ENCODE measurements at regions not wholly inside any gene's neighbourhood (a gene's known extent, or its start where the extent isn't known, plus 50 kb on each side); places are given as distances from the start of the nearest gene placed in this dataset.

DNA sequence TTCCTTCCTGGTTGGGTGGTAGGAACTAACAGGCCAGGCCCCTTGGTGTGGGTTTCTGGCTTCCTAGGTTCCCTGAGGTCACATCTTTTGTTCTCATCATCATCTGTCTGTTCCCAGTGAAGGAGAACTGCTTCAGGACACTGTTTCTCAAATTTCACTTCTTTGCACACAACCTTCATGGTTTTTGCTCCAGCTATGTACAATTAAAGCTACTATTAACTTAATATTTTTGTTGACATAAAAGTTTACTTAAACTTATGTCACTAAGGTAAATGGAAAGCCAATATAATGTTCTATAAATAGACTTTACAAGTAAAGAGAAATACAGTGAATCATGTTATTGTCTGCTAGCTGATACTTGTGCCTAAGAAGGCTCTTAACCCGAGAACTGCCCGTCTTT is 120.7 kb upstream of the KCNG1 start:
- H3K9me3 ChIP-seq (ENCODE audit: insufficient read depth, low read length) = peaks cover 5% of the 10 kb centered on the region; the same call in 1 of the 2 replicates
- H3K27ac ChIP-seq (ENCODE audit: low read length) = no peak overlapping the region
- no peaks in the 10 kb centered on the region for H3K36me3 ChIP-seq (replicated peaks; ENCODE audit: low read depth, low read length)
- H2AFZ ChIP-seq (ENCODE audit: low read depth, low read length) = no peak overlapping the region
- H3K27me3 ChIP-seq (ENCODE audit: low read depth, low read length) = peaks cover 55% of the 10 kb centered on the region
- no peaks in the 10 kb centered on the region for H3K79me2 ChIP-seq (ENCODE audit: low read length)
- H4K20me1 ChIP-seq (ENCODE audit: insufficient read depth, low read length) = no peaks in the 10 kb centered on the region
- TF ChIP-seq EZH2phosphoT487 (IDR thresholded peaks at IDR 0.05; ENCODE audit: low read depth) = no peak
- TF ChIP-seq, protein P1, sequence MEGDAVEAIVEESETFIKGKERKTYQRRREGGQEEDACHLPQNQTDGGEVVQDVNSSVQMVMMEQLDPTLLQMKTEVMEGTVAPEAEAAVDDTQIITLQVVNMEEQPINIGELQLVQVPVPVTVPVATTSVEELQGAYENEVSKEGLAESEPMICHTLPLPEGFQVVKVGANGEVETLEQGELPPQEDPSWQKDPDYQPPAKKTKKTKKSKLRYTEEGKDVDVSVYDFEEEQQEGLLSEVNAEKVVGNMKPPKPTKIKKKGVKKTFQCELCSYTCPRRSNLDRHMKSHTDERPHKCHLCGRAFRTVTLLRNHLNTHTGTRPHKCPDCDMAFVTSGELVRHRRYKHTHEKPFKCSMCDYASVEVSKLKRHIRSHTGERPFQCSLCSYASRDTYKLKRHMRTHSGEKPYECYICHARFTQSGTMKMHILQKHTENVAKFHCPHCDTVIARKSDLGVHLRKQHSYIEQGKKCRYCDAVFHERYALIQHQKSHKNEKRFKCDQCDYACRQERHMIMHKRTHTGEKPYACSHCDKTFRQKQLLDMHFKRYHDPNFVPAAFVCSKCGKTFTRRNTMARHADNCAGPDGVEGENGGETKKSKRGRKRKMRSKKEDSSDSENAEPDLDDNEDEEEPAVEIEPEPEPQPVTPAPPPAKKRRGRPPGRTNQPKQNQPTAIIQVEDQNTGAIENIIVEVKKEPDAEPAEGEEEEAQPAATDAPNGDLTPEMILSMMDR (IDR thresholded peaks at IDR 0.05; ENCODE audit: low read depth, low read length) = no peak
- H3K4me1 ChIP-seq (ENCODE audit: low read length) = no peaks in the 10 kb centered on the region
- H3K9ac ChIP-seq (ENCODE audit: low read length) = no peak overlapping the region
- H3K4me2 ChIP-seq (ENCODE audit: low read length) = no peak overlapping the region
- no peak overlapping the region for H3K4me3 ChIP-seq (ENCODE audit: low read length)

DNA sequence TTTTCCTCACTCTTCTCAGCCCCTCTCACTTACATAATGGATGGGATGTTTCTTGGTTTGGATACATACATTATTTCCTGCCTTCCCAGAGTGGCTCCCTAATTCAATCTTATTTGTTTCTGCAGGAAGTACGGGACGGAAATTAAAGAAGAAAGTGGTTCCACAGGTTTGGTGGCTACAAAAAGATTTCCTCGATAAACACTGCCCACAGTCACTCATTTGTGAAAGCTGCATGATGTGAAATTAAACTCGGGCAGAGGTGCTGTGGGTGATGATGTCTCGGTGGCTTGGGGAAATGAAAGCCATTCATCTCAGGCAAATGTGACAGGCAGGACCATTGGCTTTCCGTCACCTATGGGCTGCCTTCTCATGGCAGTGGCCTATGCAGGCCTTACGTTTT is 119.5 kb upstream of the KCNG1 start:
- H3K9me3 ChIP-seq (ENCODE audit: insufficient read depth, low read length) = peaks cover 5% of the 10 kb centered on the region; the same call in 1 of the 2 replicates
- H3K36me3 ChIP-seq (replicated peaks; ENCODE audit: low read depth, low read length) = no peaks in the 10 kb centered on the region
- no peak overlapping the region for H3K4me2 ChIP-seq (ENCODE audit: low read length)
- TF ChIP-seq, protein P1 (IDR thresholded peaks at IDR 0.05; ENCODE audit: low read depth, low read length) = no peak
- no peak for TF ChIP-seq EZH2phosphoT487 (IDR thresholded peaks at IDR 0.05; ENCODE audit: low read depth)
- peaks cover 56% of the 10 kb centered on the region for H3K27me3 ChIP-seq (ENCODE audit: low read depth, low read length)
- H3K4me1 ChIP-seq (ENCODE audit: low read length) = no peaks in the 10 kb centered on the region
- no peak overlapping the region for H2AFZ ChIP-seq (ENCODE audit: low read depth, low read length)
- no peak overlapping the region for H3K4me3 ChIP-seq (ENCODE audit: low read length)
- no peaks in the 10 kb centered on the region for H4K20me1 ChIP-seq (ENCODE audit: insufficient read depth, low read length)
- no peak overlapping the region for H3K9ac ChIP-seq (ENCODE audit: low read length)
- no peaks in the 10 kb centered on the region for H3K79me2 ChIP-seq (ENCODE audit: low read length)
- no peak overlapping the region for H3K27ac ChIP-seq (ENCODE audit: low read length)

DNA sequence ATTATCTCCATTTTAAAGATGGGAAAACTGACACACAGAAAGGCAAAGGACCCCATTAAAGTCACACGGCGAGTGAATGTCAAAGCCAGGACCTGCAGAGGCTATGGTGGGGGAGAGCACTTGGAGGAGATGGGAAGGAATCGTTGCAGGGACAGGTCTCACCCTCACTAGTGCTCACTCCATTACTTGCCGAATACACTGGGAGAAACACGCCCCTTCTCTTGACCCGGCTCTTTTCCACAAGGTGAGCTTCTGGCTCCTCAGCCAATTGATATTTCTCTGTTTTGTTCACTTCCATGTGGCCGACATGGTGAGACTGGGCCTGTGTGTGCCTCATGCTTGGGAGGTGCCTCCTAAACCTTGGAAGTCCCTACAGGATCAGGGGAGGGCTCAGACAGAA is 117.8 kb upstream of the KCNG1 start:
- Histone ChIP-seq H3K27me3 (ENCODE audit: low read depth, low read length) (peaks cover 55% of the 10 kb centered on the region), H3K4me2 (ENCODE audit: low read length) (no peak overlapping the region), H3K9ac (ENCODE audit: low read length) (no peak overlapping the region), H3K79me2 (ENCODE audit: low read length) (no peaks in the 10 kb centered on the region), H3K4me1 (ENCODE audit: low read length) (no peaks in the 10 kb centered on the region), H3K36me3 (replicated peaks; ENCODE audit: low read depth, low read length) (no peaks in the 10 kb centered on the region), H4K20me1 (ENCODE audit: insufficient read depth, low read length) (no peaks in the 10 kb centered on the region), H2AFZ (ENCODE audit: low read depth, low read length) (no peak overlapping the region), H3K9me3 (ENCODE audit: insufficient read depth, low read length) (no peaks in the 10 kb centered on the region; the same call in 1 of the 2 replicates), H3K4me3 (ENCODE audit: low read length) (no peak overlapping the region), H3K27ac (ENCODE audit: low read length) (no peak overlapping the region)
- TF ChIP-seq EZH2phosphoT487 (IDR thresholded peaks at IDR 0.05; ENCODE audit: low read depth) = no peak
- TF ChIP-seq, protein P1 (IDR thresholded peaks at IDR 0.05; ENCODE audit: low read depth, low read length) = no peak

DNA sequence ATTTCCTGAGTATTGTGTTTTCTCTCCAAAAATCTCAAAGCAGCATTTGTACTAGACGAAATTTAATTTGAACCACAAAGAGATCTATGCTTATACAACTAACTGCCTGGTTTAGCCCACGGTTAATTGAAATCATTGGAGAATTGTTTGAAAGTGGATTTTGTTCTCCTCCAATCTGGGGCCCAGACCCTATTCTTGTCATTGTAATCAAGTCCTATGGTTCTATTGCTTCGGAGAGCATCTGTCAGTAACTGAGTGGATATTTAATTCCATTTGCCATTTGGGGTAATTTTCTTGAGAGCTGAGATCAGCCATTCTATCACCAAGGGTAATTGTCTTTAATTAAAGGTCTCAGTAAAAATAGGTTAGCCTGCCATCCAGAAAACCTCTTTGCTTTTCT is 117.0 kb upstream of the KCNG1 start:
- no peak overlapping the region for H3K4me3 ChIP-seq (ENCODE audit: low read length)
- no peak overlapping the region for H3K4me2 ChIP-seq (ENCODE audit: low read length)
- no peaks in the 10 kb centered on the region for H4K20me1 ChIP-seq (ENCODE audit: insufficient read depth, low read length)
- no peaks in the 10 kb centered on the region for H3K9me3 ChIP-seq (ENCODE audit: insufficient read depth, low read length)
- H2AFZ ChIP-seq (ENCODE audit: low read depth, low read length) = no peak overlapping the region
- H3K9ac ChIP-seq (ENCODE audit: low read length) = no peak overlapping the region
- H3K4me1 ChIP-seq (ENCODE audit: low read length) = no peaks in the 10 kb centered on the region
- no peaks in the 10 kb centered on the region for H3K36me3 ChIP-seq (replicated peaks; ENCODE audit: low read depth, low read length)
- no peaks in the 10 kb centered on the region for H3K79me2 ChIP-seq (ENCODE audit: low read length)
- H3K27ac ChIP-seq (ENCODE audit: low read length) = no peak overlapping the region
- TF ChIP-seq, protein P1 (IDR thresholded peaks at IDR 0.05; ENCODE audit: low read depth, low read length) = no peak
- TF ChIP-seq EZH2phosphoT487 (IDR thresholded peaks at IDR 0.05; ENCODE audit: low read depth) = no peak
- peaks cover 51% of the 10 kb centered on the region for H3K27me3 ChIP-seq (ENCODE audit: low read depth, low read length)
